Left colon (tissue), 2 donors: ENCODE measurements at regions not wholly inside any gene's neighbourhood (a gene's known extent, or its start where the extent isn't known, plus 50 kb on each side); places are given as distances from the start of the nearest gene placed in this dataset.

Experiments
- ATAC-seq: fragments of 200-7000 bp; cut with Tn5 transposase; one replicate; pipeline ENCODE4 v1.9.1; 2020; ENCODE audit warnings: mild to moderate bottlenecking, moderate library complexity
- DNase-seq, 2 donors: peaks; one replicate each; pipeline ENCODE4 v3.0.0-alpha.2; 2020
- intact Hi-C, 2 donors: fragments of 100-400 bp; cut with DNase I in 1 of 2; cut with micrococcal nuclease in 1 of 2; formaldehyde crosslinking; loops; one replicate each; pipeline versions ENCODE4 v1.11.2 to v1.14.0; 2022; cut with DNase I, micrococcal nuclease
- donor health status: DM: no; HTN: no; CAD: no.
- donor health status: DM: yes; HTN: yes; CAD: no.

- ATAC-seq (no peak), DNase-seq (no peak)
- intact Hi-C loops = no loop called here
These were observed 191.1 kb upstream of the GAS1 start for GRCh38 chr9:87138128-87139040.

DNA sequence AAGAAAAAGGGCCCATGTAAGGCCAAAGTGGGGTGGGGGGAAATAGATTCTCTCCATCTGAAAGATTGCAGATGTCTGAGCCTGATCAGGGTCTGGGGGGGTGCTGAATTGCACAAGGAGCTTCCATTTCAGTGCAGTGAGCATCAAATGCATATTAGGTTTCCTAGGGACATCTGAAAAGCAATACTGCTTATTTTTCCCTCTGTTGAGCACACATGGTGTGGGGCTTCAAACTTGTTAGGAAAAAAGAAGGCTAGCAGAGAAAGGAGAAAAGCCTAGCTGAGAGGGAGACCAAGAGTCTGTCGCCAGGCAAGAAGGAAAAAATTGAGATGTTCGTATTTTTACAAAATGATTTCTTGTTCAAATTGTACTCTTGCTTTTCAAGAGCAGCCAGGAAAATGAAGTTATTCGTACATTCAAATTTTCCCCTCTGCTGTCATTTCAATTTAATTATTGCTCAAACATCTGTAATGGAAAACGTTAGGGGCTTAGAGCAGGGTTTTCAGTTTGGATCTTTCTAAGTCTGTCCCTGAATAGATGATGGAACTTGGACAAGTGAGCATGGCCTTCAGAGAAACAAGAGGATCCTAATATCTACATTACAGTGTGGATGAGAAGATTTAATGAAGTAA is 191.9 kb upstream of the GAS1 start:
- DNase-seq = no peak
- intact Hi-C loops = no loop called here
- no peak for ATAC-seq

- no peak for DNase-seq
- no peak for ATAC-seq
- intact Hi-C loops = no loop called here
These were observed 192.8 kb upstream of the GAS1 start for GRCh38 chr9:87140142-87140541.

DNA sequence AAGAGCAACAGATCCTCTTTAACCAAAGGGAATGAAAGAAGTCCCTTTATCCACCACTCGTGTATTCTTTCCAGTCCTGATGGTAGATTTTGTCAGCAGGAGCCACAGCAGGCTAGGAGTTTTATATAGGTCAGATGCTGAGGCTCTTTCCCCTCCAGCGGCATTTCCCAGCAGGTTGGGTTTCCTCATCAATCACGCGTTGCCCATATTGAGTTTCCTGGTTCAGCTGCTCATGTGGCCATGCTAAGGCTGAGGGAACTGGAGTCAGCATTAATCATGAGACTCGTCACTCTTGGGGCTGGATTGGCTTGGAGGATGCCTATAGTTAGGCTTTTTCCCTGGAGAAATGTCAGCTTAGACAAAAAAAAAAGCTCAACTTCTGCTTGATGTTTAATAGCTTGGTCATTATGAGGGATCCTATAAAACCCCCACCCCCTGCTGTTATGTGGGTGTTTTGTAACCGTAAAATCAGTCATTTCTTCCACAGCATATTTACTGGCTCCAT is 193.4 kb upstream of the GAS1 start:
- intact Hi-C loops = no loop called here
- DNase-seq = no peak
- no peak for ATAC-seq

GRCh38 chr9:87141124-87141523 is 193.8 kb upstream of the GAS1 start:
- intact Hi-C loops = no loop called here
- no peak for DNase-seq
- ATAC-seq = no peak

DNA sequence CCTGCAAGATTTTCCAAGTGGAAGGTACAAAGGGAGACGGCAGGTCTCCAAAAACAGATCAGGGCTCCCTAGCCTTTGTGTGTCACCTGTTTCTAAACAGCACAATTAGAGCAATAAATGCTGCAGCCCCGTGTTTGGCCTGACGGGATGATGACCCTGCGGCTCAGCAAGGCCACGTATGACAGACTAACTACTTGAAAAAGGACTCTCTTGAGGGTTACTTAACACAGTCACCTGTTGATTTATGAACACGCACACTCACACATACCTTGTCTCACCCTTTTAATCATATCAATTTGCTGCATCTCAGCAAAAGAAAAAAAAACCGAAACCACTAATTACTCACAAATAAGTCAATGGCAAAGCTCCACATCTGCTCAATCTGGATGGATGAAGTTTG is 199.6 kb upstream of the GAS1 start:
- DNase-seq (no peak), ATAC-seq (no peak)
- intact Hi-C loops = no loop called here

GRCh38 chr9:87147839-87148238 is 200.5 kb upstream of the GAS1 start:
- no peak for DNase-seq

GRCh38 chr9:87148331-87149104 is 201.2 kb upstream of the GAS1 start:
- ATAC-seq (peak; percentile 61), DNase-seq (peak; percentile 46 to 57)
- intact Hi-C loops = no loop called here

More at GRCh38 chr9:87147839-87148238, 200.5 kb upstream of the GAS1 start:
- intact Hi-C loops = no loop called here
- ATAC-seq = no peak

GRCh38 chr9:87149799-87150198 is 202.5 kb upstream of the GAS1 start:
- intact Hi-C loops = no loop called here

GRCh38 chr9:87152256-87152655 is 204.9 kb upstream of the GAS1 start:
- intact Hi-C loops = no loop called here
- DNase-seq = no peak
- no peak for ATAC-seq

More at GRCh38 chr9:87149799-87150198, 202.5 kb upstream of the GAS1 start:
- ATAC-seq = no peak
- no peak for DNase-seq

GRCh38 chr9:87156247-87156646 is 208.9 kb upstream of the GAS1 start:
- DNase-seq (no peak), ATAC-seq (no peak)
- intact Hi-C loops = no loop called here

DNA sequence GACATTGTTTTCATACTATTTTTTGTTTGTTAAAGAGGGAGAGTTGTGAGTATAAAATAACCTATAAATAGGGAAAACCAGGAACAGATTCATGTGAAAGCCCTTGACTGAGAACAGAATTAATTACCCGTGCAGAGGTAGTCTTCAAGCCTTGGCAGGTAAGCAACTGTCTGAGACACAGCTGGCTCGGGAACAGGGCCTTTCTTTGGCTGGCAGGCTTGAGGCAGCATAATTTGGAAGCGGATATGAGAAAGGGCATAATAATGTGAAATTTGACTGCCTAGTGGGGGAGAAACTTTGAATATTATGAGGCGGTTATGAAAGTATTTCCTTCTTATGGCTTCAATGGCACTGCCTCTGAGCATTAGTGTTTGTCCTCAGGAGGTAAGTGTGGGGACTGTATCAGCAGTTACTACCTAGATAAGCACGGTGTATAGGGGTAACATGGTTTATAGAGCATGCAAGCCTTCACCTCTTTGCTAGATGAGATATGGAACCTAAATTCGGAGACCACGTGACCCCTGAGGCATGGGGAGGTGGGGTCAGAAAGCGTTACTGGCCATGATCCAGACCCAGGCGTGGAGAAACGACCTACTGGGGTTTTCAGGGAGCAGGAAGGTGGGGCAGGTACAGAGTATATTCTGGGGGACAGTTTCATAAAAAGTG is 210.2 kb upstream of the GAS1 start:
- intact Hi-C loops = no loop called here
- no peak for ATAC-seq
- DNase-seq = no peak

GRCh38 chr9:87158765-87159164 is 211.5 kb upstream of the GAS1 start:
- intact Hi-C loops = no loop called here
- ATAC-seq = no peak

GRCh38 chr9:87160148-87161102 is 213.1 kb upstream of the GAS1 start:
- no peak for ATAC-seq

More at GRCh38 chr9:87158765-87159164, 211.5 kb upstream of the GAS1 start:
- DNase-seq = no peak

DNA sequence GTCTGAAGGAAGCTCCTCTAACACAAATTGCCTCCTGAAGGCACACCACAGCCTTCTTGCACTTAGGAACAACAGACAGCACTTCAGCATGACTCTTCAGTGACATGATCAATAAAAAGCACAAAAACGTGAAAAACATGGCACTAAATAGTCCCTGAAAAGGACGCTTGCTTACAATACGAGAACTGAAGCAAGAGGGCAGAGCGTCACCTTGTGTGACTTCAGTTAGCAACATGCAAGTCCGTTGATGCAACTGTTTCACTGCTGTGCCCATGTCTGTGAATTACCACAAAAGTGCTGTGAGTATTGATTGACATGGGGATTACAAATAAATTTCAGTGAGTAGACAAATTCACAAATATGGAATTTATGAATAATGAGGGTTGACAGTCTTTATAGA is 219.9 kb upstream of the GAS1 start:
- ATAC-seq (no peak), DNase-seq (no peak)
- intact Hi-C loops = no loop called here

More at GRCh38 chr9:87160148-87161102, 213.1 kb upstream of the GAS1 start:
- intact Hi-C loops = no loop called here
- no peak for DNase-seq

GRCh38 chr9:87167582-87167981 is 220.3 kb upstream of the GAS1 start:
- no peak for DNase-seq
- no peak for ATAC-seq
- intact Hi-C loops = no loop called here

DNA sequence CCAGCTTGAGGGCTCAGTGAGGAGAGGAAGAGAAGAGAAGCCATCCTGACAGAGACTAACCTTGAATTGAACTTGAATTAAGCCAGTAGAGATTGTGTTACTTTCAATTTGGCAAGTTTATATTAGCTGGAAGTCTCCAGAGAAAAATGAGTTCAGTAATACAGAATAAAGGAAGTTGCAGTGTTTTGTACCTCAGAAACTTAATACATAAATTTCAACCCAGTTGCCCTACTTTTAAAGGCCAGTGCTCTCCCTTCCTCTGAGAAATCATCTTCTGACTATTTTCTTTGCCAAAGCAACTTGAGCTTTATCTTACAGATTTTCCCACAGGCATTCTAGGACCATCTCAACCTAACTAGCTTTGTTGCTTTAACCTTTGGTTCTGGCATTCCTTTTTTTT is 231.0 kb upstream of the GAS1 start:
- no peak for DNase-seq
- ATAC-seq = no peak
- intact Hi-C loops = no loop called here
